Renal cortical epithelial cell (primary cell): ENCODE measurements at regions not wholly inside any gene's neighbourhood (a gene's known extent, or its start where the extent isn't known, plus 50 kb on each side); places are given as distances from the start of the nearest gene placed in this dataset.

Source experiments
- DNase-seq: peaks from one replicate; pipeline ENCODE4 v3.0.0-alpha.2; 2011; ENCODE audit warnings: low read depth

DNA sequence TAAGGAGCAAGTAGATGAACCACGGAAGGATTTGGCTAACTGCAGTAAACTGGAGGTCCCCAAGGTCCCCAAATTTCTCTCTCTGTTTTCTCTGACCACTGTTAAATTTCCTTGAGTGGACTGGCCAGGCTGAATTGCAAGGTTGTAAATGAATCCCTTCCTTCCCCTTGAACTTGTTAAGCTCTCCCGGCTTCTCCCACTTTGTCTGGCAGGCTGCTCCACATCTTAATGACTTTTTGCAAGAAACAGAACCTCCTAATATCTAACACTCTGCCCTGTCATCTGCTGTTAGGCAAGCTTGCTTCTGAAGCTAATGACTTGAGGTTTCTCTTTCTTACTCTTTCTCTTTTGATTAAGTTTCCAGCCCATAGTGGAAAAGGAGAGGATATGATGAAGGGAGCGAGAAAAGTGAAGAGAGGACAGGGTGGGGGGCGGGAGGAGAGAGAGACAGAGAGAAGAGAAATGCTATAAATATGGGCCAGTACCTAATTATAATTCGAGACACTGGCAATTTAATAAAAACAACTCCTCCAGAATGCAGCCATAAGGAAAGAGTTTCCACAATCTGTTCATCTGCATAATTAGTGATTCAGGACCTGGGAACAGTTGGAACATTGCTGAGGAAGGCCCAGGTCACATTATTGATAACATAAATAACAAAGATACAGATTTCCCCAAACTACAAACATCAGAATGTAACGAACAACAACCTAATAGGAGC, 437.3 kb upstream of the MPDZ start:
- no peak for DNase-seq

DNA sequence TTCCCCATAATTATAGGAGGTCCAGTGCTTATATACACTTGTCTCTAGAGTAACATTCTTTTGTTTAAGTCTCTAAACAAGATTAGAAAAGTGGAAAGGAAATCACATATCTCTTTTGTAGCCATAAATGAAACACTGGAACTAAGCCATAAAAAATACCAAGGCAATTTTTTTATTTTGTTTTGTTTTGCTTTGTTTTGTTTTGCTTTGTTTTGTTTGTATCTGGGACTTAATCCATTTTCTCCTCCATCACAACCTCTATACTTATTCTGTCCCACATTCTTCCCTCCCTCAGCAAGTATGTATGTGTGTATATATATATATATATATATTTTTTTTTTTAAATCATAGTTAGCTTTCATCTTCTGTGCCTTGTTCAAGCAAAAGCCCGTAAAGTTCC, 436.6 kb upstream of the MPDZ start:
- DNase-seq = no peak

DNA sequence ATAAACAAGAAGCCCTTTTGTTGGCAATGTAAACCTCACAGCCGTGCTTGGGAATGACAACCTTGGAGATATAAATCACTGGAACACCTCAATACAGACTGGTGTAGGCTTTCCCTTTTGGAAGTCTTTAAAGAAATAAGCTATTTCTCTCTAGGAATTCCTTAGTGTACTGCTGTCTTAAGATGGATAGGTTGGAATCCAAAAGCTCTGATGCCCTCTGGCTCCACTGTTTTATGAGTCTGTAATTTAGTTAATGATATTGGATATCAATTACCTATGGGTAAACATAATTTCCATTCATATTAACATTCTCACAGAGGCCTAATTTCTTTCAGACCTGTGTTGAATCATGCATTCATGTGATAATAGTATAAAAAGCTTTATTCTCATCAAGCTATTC, 435.9 kb upstream of the MPDZ start:
- no peak for DNase-seq

DNA sequence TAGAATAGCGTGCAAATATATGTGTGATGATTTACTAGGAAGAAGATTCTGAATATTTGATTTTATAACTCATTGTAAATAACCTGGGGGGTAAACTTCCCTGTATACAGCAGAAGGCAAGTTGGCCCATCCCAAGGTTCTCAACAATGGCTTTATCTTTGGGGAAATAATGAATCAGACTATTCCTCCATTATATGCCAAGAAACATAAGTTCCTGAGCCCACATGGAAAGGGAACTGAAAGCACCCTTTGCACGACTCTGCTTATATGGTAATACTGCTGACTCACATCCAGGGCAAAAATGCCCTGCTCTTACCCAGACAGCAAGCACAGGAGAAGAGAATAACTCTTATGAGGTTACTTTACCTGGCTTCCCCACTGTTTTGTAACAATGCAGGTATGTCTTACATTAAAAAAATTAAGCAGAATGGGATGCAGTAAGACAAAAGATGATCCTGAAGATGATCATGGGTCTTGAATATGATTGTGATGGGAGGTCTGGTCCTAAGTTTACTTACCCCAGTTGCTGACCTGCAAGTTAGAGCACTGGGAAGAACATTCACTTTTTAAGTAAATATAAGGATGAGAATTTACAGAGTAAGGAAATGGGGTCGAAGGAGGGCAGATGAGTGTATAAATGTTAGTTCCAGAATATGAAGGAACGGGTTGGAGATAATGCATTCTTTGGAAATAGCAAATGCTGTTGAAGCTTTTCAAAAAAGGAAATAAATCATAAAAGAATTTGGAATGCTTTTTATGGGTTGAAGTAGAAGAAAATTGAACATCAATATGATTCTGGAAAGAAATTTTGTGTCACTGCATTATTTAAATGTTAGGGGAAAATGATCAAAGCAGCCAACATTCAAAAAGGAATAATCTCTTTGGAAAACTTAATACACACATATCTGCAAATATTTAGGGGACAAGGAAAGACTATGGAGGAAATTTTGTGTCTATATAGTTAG, 428.4 kb upstream of the MPDZ start:
- DNase-seq = peak; percentile 26

DNA sequence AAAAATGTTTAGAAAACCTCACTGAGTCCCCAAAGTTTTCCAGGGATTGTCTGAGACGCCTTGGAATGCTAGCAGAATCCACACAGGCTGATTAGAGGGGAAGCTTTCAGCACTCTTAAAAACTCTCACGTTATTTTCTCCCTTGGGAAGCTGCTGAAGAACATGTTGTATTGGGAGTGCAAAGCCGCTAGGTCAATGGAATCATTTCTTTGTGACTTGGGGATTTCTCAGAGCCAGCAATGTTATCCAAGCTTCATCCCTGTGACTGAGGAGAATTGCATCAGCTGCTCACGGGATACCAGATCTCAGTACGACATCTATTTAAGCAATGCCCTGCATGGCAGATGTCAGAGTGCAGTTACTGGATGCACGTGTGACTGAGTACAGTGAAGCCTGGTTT, 426.4 kb upstream of the MPDZ start:
- DNase-seq = no peak

DNA sequence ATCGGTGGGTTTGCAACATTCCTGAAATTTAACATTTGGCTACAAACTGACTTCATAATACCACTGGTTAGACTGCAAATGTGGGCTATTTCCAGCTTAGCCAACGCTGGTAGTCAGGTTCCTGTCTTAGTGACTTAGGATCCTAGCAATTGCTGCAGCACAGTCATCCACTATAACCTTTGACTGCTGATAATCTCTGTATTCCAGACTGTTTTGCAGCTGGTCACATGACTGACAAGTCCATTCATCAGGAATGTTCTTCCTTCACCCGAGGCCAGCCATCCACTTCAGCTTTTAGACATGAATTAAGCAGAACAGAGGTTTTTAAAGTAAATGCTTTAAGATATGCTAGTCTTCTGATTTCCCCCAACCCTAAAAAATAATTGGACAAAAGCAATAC, 425.9 kb upstream of the MPDZ start:
- DNase-seq = no peak

DNA sequence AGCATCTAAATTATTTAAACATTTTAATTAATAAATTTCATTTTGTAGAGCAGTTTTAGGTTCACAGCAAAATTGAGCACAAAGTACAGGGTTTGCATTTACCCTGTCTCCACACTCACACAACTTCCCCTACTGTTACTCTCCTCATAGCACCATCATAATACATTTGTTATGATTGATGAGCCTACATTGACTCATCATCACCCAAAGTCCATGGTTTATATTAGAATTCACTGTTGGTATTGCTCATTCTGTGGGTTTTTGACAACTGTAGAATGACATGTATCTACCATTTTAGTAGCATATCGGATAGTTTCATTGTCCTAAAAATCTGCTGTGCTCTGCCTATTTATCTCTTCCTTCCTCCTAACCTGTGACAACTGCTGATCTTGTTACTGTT, 411.1 kb upstream of the MPDZ start:
- no peak for DNase-seq

DNA sequence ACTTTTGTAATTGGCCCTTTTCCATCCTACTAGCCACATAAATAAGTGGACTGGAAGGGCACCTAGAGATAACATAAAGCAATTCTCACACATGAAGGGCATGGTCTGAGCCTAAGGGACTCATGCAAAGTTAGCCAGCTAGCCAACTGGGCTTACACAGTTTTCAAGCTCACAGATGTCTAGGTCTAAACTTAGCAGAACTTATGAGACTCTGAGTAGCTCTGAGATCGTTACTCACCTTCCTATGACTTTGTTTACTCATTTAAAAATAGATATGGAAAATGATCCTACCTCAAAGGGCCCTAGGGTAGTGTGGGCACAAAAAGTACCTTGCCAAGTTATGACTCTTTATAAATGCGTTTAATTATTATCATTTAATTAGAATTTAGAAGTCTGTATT, 410.4 kb upstream of the MPDZ start:
- no peak for DNase-seq

DNA sequence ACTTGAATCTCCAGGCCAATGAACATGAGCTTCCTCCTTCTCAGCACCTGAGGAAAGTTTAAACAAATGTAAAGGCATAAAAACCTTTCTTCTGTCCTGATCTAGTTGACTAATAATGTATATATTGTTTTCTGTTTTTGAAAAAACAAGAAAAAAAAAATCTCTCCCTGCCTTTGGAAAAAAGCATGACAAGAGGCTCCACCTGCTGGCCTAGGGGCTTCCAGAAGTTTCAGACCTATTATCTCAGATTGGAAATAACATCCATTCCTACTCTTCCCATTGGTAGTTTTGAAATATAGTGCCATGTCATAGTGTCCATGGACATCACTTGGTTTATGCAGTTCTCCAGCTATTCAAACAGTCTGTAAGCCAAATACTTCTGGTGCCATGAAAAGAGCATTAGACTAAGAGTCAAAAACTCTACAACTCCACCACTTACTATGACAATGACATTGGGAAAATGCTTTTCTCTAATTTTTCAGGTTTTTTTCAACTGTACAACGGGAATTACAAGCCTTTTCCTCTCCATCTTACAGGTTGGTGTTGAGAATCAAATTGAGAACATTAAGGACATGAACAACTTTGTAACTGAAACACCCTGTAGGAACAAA, 409.6 kb upstream of the MPDZ start:
- DNase-seq = peak; percentile 33

DNA sequence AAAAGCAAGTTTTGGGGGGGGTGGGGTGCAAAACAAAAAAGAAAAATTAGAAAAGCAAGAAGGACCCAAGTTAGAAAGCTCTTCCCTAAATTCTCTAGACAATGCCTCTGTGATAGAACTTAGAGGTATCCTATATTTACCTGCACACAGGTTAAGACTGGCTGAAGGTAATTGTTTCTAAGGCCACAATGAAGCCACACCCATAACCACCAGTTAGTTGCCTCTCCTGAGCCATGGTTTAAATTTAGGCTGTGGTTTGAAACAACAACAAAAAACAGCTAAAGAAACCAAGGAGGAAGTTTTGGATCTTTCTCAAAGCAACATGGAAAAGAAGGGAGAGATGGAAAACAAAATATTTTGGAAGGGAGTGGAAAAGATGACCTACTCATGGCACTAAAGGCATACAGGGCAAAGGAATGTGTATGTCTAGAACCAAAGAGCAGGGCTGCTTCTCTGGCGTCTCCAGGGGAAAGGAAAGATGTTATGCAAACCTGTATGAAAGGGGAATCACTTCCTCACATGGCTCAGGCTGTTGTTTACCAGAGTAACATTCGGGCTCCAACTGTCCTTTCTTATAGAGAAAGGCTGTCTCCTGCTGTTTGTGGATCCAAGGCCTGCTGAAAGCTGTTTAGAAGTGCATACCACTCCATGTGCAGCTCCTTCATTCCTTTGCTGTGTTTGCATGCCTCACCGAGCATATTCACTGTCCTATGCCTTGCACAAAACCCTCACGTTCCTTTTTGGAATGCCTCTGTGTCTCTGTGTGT, 408.9 kb upstream of the MPDZ start:
- DNase-seq = peak; percentile 22

DNA sequence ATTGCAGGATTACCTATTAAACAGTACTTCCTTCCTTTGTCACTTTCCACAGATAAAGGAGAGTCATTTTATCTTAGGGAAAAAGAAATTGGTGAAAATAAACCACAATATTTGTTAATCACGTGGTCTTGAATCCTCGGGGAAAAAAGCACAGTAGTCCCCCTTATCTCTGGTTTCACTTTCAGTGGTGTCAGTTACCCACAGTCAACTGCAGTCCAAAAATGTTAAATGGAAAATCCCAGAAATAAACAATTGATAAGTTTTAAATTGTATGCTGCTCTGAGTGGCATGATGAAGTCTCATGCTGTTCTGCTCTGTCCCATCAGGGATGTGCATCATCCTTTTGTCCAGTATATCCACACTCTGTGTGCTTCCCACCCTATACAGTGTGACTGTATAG, 405.2 kb upstream of the MPDZ start:
- DNase-seq = no peak

DNA sequence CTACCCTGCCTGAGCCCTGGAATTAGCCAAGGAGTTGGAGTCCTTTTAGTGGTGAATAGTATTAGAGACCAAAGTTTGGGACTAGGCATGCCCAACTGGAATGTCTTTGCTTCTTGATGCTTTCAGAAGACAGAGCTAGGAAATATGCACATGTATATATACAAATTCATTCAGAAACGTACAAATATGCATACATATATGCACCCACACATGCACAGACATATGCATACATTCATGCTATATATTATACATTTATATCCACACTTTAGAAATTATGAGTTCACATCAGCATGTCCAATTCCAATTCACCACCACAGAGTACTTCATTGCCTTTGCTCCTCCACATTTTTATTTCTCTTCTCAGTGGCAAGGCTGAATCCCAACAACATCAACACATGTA, 398.3 kb upstream of the MPDZ start:
- DNase-seq = no peak

DNA sequence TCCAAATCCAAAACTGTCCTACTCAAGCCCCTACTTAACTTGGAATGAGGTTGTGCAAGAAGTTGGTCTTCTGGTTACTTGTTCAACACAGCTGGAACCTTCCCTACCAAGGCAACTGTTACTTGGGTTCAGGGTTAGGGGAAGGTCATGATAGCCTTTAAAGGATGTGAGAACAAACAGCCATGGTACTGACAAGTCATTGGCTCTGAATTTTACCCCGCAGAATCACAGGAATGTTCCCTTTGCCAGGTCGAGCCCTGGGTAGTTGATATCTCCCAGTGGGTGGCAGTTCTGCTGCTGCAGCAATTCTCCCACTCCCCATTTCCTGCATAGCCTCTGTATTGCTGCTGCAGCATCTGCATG, 396.1 kb upstream of the MPDZ start:
- DNase-seq = no peak

DNA sequence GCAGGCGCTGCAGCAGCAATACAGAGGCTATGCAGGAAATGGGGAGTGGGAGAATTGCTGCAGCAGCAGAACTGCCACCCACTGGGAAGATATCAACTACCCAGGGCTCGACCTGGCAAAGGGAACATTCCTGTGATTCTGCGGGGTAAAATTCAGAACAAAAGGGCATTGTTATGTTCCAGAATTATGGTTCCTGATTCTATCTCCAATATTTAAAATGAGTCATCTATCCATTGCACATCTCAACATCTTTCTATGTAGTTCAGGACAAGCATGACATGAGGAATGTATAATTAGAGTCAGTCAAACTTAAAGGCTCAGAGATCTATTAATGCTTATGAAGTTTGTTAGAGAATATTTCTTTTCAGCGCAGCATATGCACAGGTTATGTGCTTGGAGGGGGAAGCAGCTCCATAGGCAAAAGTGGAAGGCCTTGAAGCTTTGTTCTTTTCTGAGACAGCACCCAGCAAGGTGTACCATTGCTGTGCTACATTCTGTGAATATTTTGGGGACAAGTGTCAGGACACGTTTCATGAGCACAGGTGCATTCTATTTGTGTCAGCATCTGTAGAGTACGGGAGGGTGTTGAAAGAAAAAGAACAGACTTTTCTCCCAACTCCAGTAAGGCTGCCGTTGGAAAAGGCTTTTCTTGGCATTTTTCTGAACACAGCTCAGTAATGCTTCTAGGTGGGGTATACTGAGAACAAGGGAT, 395.6 kb upstream of the MPDZ start:
- no peak for DNase-seq

DNA sequence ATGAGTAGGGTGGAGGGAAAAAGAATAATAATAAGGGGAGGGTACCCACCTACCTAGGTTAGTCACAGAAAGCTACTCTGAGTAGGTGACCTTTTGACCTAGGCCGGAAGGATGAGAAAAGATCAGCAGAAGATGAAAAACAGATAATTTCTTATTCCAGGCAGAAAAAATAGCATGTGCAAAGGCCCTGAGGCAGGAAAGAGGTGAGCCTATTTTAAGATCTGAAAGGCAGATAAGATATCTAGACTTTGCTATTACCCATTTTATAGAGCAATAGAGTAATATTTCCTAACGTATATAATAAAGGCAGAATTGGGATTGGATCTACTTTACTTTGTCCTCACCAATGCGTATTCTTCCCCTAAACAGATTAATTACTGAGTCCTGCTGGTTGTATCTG, 393.9 kb upstream of the MPDZ start:
- DNase-seq = no peak

DNA sequence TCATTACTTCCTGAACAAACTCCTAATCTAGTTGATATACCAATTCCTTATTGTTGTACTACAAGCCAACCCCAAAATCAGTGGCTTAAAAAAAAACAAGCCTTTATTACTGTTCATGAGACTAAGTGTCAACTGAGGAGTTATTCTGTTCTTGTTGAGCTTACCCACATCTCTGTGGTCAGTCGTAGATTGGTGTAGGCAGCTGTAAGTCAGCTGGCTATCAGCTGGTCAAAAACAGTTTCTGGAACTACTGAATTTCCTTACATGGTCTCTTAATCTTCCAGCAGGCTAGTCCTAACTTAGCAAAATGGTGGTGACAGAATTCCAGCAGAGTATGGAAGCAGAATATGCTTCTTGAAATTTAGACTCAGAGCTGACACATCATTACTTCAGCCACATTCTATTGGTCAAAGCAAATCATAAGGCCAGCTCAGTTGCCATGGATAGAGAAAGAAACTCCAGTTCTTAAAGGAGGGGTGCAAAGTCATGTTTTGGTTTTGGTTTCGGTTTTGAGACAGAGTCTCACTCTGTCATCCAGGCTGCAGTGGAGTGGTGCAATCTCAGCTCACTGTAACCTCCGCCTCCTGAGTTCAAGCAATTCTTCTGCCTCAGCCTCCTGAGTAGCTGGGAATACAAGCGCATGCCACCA, 386.1 kb upstream of the MPDZ start:
- DNase-seq = peak; percentile 18

DNA sequence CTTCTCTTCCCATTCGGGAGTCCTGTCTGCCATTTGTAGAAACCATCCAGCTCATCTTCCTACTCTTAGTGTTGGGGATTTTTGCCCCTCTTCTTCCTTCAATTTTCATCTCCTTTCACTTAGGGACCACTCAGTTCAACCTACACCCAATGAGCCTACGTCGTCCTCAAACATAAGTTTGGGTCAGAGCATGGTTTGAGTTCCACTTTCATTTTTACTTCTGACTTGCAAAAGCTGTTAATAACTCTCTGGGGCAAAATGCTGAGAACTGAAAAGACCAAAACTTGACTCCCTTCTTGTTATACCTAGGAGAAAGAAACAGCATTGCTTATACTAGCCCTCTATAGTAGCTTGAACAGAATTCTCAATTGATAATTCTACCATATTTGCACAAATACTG, 381.5 kb upstream of the MPDZ start:
- no peak for DNase-seq

DNA sequence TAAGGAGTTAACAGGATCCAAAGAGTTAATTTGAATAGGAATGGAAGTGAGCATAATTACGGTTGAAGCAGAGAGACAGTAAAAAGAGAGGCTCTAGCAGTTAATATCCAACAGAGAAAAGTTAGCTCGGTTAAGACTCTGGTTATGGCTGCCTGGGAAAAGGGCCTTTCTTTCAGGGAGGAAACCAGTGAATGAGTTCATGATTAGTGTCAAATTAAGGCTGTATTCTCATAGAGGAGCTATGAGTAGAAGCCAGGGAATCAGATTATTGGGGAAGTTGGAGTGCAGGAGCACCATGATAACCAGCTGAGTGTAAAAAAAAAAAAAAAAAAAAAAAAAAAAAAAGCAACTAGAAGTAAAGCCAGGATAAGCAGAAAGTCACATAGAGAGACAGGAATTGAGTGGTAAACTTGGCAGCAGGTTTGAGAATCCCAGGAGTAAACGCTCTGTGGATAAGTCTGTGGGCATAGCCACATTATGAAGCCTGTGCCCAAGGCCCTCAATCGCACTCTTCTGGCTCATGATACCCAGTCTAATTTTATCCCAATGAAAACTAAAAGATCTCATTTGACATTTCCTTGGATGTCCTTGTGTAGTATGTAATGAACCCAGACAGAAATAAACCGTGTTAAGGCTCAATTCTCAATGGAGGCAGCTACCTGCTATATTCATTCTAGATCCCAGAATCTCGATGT, 372.6 kb upstream of the MPDZ start:
- no peak for DNase-seq

DNA sequence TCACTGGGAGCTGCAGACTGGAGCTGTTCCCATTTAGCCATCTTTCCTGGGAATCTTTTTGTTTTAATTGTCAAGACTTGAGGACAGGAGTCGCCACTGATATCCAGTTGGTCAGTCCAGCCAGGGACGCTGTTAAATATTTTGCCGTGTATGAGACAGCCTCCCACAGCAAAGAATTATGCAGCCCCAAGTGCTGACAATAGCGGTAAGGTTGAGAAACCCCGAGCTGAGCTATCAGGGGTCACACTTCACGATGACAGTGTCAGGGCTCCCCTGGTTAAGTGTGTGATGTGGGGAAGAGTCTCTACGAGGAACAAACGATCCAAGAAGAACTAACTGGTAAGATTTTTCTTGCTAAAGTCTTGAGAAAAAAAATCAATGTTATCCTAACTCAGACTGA, 372.0 kb upstream of the MPDZ start:
- no peak for DNase-seq

DNA sequence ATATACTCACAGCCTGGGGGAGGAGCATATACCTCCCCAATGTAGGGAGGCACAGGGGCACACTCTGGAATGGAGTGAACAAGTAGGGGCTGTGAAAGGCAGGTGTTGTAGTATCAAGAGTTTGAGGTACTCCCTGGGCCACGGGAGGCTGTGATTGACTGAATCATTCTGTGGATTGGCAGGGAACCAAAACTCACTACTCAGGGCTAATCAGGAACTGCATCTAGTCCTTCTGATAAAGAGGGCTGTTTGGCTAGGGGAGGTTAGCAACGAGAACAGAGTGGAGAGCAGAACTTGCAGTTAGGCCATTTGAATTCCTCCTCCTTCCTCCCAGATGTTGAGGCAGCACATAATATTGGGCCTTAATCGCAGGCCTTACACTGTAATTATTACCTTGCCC, 369.2 kb upstream of the MPDZ start:
- no peak for DNase-seq
